ENCODE measurements at regions not wholly inside any gene's neighbourhood (a gene's known extent, or its start where the extent isn't known, plus 50 kb on each side); places are given as distances from the start of the nearest gene placed in this dataset.

- Histone ChIP-seq H3K4me3 (ENCODE audit: low read length) (no peak overlapping the region), H3K9me3 (replicated peaks; ENCODE audit: low read length) (no peaks in the 10 kb centered on the region), H3K4me2 (ENCODE audit: low read length) (no peak overlapping the region), H3K36me3 (ENCODE audit: insufficient read depth, low read length) (no peaks in the 10 kb centered on the region), H3K9ac (ENCODE audit: low read depth, low read length) (no peak overlapping the region), H3K27me3 (ENCODE audit: control insufficient read depth, insufficient read depth, low read length) (no peaks in the 10 kb centered on the region), H3K4me1 (ENCODE audit: control insufficient read depth, insufficient read depth, low read length) (no peaks in the 10 kb centered on the region)
These were observed 68.9 kb upstream of the AFDN start for GRCh38 chr6:167757821-167758220.

- Histone ChIP-seq H3K4me1 (ENCODE audit: control insufficient read depth, insufficient read depth, low read length) (no peaks in the 10 kb centered on the region), H3K9me3 (replicated peaks; ENCODE audit: low read length) (peaks cover under 1% of the 10 kb centered on the region), H3K4me2 (ENCODE audit: low read length) (no peak overlapping the region), H3K4me3 (ENCODE audit: low read length) (no peak overlapping the region), H3K36me3 (ENCODE audit: insufficient read depth, low read length) (no peaks in the 10 kb centered on the region), H3K9ac (ENCODE audit: low read depth, low read length) (no peak overlapping the region), H3K27me3 (ENCODE audit: control insufficient read depth, insufficient read depth, low read length) (no peaks in the 10 kb centered on the region)
These were observed 68.2 kb upstream of the AFDN start for GRCh38 chr6:167758309-167759023.

GRCh38 chr6:167759206-167759605 is 67.5 kb upstream of the AFDN start:
- H3K27me3 ChIP-seq (ENCODE audit: control insufficient read depth, insufficient read depth, low read length), result no peaks in the 10 kb centered on the region
- H3K4me1 ChIP-seq (ENCODE audit: control insufficient read depth, insufficient read depth, low read length), result no peaks in the 10 kb centered on the region
- no peak overlapping the region for H3K4me2 ChIP-seq (ENCODE audit: low read length)
- no peak overlapping the region for H3K9ac ChIP-seq (ENCODE audit: low read depth, low read length)
- peaks cover 5% of the 10 kb centered on the region for H3K9me3 ChIP-seq (replicated peaks; ENCODE audit: low read length)
- no peak overlapping the region for H3K4me3 ChIP-seq (ENCODE audit: low read length)
- no peaks in the 10 kb centered on the region for H3K36me3 ChIP-seq (ENCODE audit: insufficient read depth, low read length)

- Histone ChIP-seq H3K9me3 (replicated peaks; ENCODE audit: low read length) (peaks cover 5% of the 10 kb centered on the region), H3K4me2 (ENCODE audit: low read length) (no peak overlapping the region), H3K27me3 (ENCODE audit: control insufficient read depth, insufficient read depth, low read length) (no peaks in the 10 kb centered on the region), H3K9ac (ENCODE audit: low read depth, low read length) (no peak overlapping the region), H3K4me1 (ENCODE audit: control insufficient read depth, insufficient read depth, low read length) (no peaks in the 10 kb centered on the region), H3K36me3 (ENCODE audit: insufficient read depth, low read length) (no peaks in the 10 kb centered on the region), H3K4me3 (ENCODE audit: low read length) (no peak overlapping the region)
These were observed 66.8 kb upstream of the AFDN start for GRCh38 chr6:167759912-167760311.

GRCh38 chr6:167760979-167761793 is 65.5 kb upstream of the AFDN start:
- no peak overlapping the region for H3K4me2 ChIP-seq (ENCODE audit: low read length)
- no peaks in the 10 kb centered on the region for H3K36me3 ChIP-seq (ENCODE audit: insufficient read depth, low read length)
- no peak overlapping the region for H3K4me3 ChIP-seq (ENCODE audit: low read length)
- no peak overlapping the region for H3K9ac ChIP-seq (ENCODE audit: low read depth, low read length)
- H3K4me1 ChIP-seq (ENCODE audit: control insufficient read depth, insufficient read depth, low read length), result no peaks in the 10 kb centered on the region
- no peaks in the 10 kb centered on the region for H3K27me3 ChIP-seq (ENCODE audit: control insufficient read depth, insufficient read depth, low read length)
- peaks cover 5% of the 10 kb centered on the region for H3K9me3 ChIP-seq (replicated peaks; ENCODE audit: low read length)

- Histone ChIP-seq H3K36me3 (ENCODE audit: insufficient read depth, low read length) (no peaks in the 10 kb centered on the region), H3K9ac (ENCODE audit: low read depth, low read length) (no peak overlapping the region), H3K4me2 (ENCODE audit: low read length) (no peak overlapping the region), H3K27me3 (ENCODE audit: control insufficient read depth, insufficient read depth, low read length) (no peaks in the 10 kb centered on the region), H3K4me3 (ENCODE audit: low read length) (no peak overlapping the region), H3K9me3 (replicated peaks; ENCODE audit: low read length) (peaks cover 5% of the 10 kb centered on the region), H3K4me1 (ENCODE audit: control insufficient read depth, insufficient read depth, low read length) (no peaks in the 10 kb centered on the region)
These were observed 64.9 kb upstream of the AFDN start for GRCh38 chr6:167761794-167762258.

GRCh38 chr6:167762259-167762962 is 64.3 kb upstream of the AFDN start:
- no peak overlapping the region for H3K4me3 ChIP-seq (ENCODE audit: low read length)
- no peaks in the 10 kb centered on the region for H3K4me1 ChIP-seq (ENCODE audit: control insufficient read depth, insufficient read depth, low read length)
- H3K9me3 ChIP-seq (replicated peaks; ENCODE audit: low read length), result peaks cover 5% of the 10 kb centered on the region
- no peaks in the 10 kb centered on the region for H3K36me3 ChIP-seq (ENCODE audit: insufficient read depth, low read length)
- H3K9ac ChIP-seq (ENCODE audit: low read depth, low read length), result no peak overlapping the region
- no peak overlapping the region for H3K4me2 ChIP-seq (ENCODE audit: low read length)
- no peaks in the 10 kb centered on the region for H3K27me3 ChIP-seq (ENCODE audit: control insufficient read depth, insufficient read depth, low read length)

GRCh38 chr6:167763056-167763944 is 63.4 kb upstream of the AFDN start:
- H3K9me3 ChIP-seq (replicated peaks; ENCODE audit: low read length), result peaks cover 5% of the 10 kb centered on the region
- H3K4me1 ChIP-seq (ENCODE audit: control insufficient read depth, insufficient read depth, low read length), result no peaks in the 10 kb centered on the region
- no peaks in the 10 kb centered on the region for H3K27me3 ChIP-seq (ENCODE audit: control insufficient read depth, insufficient read depth, low read length)
- H3K4me2 ChIP-seq (ENCODE audit: low read length), result no peak overlapping the region
- no peaks in the 10 kb centered on the region for H3K36me3 ChIP-seq (ENCODE audit: insufficient read depth, low read length)
- no peak overlapping the region for H3K9ac ChIP-seq (ENCODE audit: low read depth, low read length)
- no peak overlapping the region for H3K4me3 ChIP-seq (ENCODE audit: low read length)

- H3K9me3 ChIP-seq (replicated peaks; ENCODE audit: low read length), result peaks cover 5% of the 10 kb centered on the region
These were observed 62.5 kb upstream of the AFDN start for GRCh38 chr6:167764215-167764614.

GRCh38 chr6:167764713-167765479 is 61.8 kb upstream of the AFDN start:
- Histone ChIP-seq H3K9ac (ENCODE audit: low read depth, low read length) (no peak overlapping the region), H3K4me1 (ENCODE audit: control insufficient read depth, insufficient read depth, low read length) (no peaks in the 10 kb centered on the region), H3K4me2 (ENCODE audit: low read length) (no peak overlapping the region), H3K27me3 (ENCODE audit: control insufficient read depth, insufficient read depth, low read length) (no peaks in the 10 kb centered on the region), H3K9me3 (replicated peaks; ENCODE audit: low read length) (peaks cover 5% of the 10 kb centered on the region), H3K36me3 (ENCODE audit: insufficient read depth, low read length) (no peaks in the 10 kb centered on the region), H3K4me3 (ENCODE audit: low read length) (no peak overlapping the region)

More at GRCh38 chr6:167764215-167764614, 62.5 kb upstream of the AFDN start:
- no peaks in the 10 kb centered on the region for H3K4me1 ChIP-seq (ENCODE audit: control insufficient read depth, insufficient read depth, low read length)
- H3K27me3 ChIP-seq (ENCODE audit: control insufficient read depth, insufficient read depth, low read length), result no peaks in the 10 kb centered on the region
- no peak overlapping the region for H3K4me2 ChIP-seq (ENCODE audit: low read length)
- H3K36me3 ChIP-seq (ENCODE audit: insufficient read depth, low read length), result no peaks in the 10 kb centered on the region
- H3K9ac ChIP-seq (ENCODE audit: low read depth, low read length), result no peak overlapping the region
- H3K4me3 ChIP-seq (ENCODE audit: low read length), result no peak overlapping the region
